Ishikawa (cell line): ENCODE measurements at regions not wholly inside any gene's neighbourhood (a gene's known extent, or its start where the extent isn't known, plus 50 kb on each side); places are given as distances from the start of the nearest gene placed in this dataset.

Experiments used
- CEBPB ChIP-seq: IDR thresholded peaks from 2 replicates; pipeline ENCODE4 v1.6.1; 2012
- CREB1 ChIP-seq: IDR thresholded peaks from 2 replicates; pipeline ENCODE4 v1.6.1; 2012; ENCODE audit warnings: low read depth
- EGR1 ChIP-seq: IDR thresholded peaks from 2 replicates; pipeline ENCODE4 v1.6.1; 2012
- EP300 ChIP-seq: IDR thresholded peaks from 2 replicates; pipeline ENCODE4 v1.6.1; 2012; ENCODE audit warnings: borderline replicate concordance
- FOXM1 ChIP-seq: IDR thresholded peaks from 2 replicates; pipeline ENCODE4 v1.6.1; 2012; ENCODE audit warnings: low read depth, borderline replicate concordance
- NFIC ChIP-seq: IDR thresholded peaks from 2 replicates; pipeline ENCODE4 v1.6.1; 2012
- RAD21 ChIP-seq: IDR thresholded peaks from 2 replicates; pipeline ENCODE4 v1.6.1; 2012; ENCODE audit warnings: low read depth
- TAF1 ChIP-seq: IDR thresholded peaks from 2 replicates; pipeline ENCODE4 v1.6.1; 2012; ENCODE audit warnings: low read depth, mild to moderate bottlenecking
- TCF12 ChIP-seq: IDR thresholded peaks from 2 replicates; pipeline ENCODE4 v1.6.1; 2012; ENCODE audit warnings: low read depth
- TEAD4 ChIP-seq: IDR thresholded peaks from 2 replicates; pipeline ENCODE4 v1.6.1; 2012
- USF1 ChIP-seq: IDR thresholded peaks from 2 replicates; pipeline ENCODE4 v1.6.1; 2012
- YY1 ChIP-seq: IDR thresholded peaks from 2 replicates; pipeline ENCODE4 v1.6.1; 2012; ENCODE audit warnings: low read depth
- ZBTB7A ChIP-seq: IDR thresholded peaks from 2 replicates; pipeline ENCODE4 v1.6.1; 2012; ENCODE audit warnings: low read depth
- TF ChIP-seq, protein P1 (sequence below): IDR thresholded peaks from 2 replicates; pipeline ENCODE4 v1.6.1; 2012; ENCODE audit warnings: low read depth, mild to moderate bottlenecking
- TF ChIP-seq, protein P2 (sequence below): IDR thresholded peaks from 2 replicates; pipeline ENCODE4 v1.6.1; 2012

DNA sequence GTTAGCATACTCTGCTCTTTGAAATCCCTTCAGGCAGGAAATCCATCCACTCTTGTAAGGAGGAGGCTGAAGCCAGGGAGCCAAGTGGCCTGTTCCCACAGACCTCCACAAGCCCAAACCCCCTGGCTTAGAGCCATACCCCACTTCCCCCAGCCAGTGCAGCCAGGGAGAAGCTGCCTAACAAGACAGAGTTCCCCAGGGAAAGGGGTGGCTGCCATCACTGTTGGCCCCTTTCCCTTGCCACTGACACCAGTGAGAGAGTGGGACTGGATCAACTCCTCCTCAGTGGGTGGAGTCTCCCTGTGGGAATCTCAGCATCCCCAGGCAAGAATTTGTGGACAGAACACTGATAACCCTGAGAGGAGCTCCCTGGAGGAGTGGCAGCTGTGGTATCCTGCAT, 389.4 kb downstream of the PABPC4L start:
- TF ChIP-seq, protein P1, sequence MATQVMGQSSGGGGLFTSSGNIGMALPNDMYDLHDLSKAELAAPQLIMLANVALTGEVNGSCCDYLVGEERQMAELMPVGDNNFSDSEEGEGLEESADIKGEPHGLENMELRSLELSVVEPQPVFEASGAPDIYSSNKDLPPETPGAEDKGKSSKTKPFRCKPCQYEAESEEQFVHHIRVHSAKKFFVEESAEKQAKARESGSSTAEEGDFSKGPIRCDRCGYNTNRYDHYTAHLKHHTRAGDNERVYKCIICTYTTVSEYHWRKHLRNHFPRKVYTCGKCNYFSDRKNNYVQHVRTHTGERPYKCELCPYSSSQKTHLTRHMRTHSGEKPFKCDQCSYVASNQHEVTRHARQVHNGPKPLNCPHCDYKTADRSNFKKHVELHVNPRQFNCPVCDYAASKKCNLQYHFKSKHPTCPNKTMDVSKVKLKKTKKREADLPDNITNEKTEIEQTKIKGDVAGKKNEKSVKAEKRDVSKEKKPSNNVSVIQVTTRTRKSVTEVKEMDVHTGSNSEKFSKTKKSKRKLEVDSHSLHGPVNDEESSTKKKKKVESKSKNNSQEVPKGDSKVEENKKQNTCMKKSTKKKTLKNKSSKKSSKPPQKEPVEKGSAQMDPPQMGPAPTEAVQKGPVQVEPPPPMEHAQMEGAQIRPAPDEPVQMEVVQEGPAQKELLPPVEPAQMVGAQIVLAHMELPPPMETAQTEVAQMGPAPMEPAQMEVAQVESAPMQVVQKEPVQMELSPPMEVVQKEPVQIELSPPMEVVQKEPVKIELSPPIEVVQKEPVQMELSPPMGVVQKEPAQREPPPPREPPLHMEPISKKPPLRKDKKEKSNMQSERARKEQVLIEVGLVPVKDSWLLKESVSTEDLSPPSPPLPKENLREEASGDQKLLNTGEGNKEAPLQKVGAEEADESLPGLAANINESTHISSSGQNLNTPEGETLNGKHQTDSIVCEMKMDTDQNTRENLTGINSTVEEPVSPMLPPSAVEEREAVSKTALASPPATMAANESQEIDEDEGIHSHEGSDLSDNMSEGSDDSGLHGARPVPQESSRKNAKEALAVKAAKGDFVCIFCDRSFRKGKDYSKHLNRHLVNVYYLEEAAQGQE: no peak
- TF ChIP-seq ZBTB7A (no peak), CREB1 (no peak), TCF12 (no peak), TAF1 (no peak), TEAD4 (no peak), FOXM1 (no peak), USF1 (no peak), EGR1 (no peak), EP300 (no peak), NFIC (no peak), RAD21 (no peak), CEBPB (no peak), YY1 (no peak)
- TF ChIP-seq, protein P2, sequence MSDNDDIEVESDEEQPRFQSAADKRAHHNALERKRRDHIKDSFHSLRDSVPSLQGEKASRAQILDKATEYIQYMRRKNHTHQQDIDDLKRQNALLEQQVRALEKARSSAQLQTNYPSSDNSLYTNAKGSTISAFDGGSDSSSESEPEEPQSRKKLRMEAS: no peak

DNA sequence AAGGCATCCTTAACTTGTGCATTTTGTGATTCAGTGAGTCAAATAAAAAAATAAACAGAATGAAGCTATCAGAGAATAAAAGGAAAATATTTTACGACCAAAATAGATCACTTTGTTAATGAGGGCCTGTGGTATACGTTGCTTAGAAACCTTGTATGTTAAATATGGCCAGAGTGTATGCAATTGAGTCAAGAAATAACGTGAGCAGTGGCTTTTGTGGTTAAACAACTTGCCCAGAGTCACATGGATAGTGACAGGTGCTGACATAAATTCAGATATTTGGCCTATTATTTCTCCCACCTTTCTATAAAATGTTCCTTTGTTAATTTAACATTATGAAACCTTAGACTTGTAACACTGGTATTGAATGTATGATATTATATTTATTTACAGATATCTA, 393.4 kb downstream of the PABPC4L start:
- no peak for TF ChIP-seq TAF1
- no peak for TF ChIP-seq ZBTB7A
- TF ChIP-seq USF1: no peak
- no peak for TF ChIP-seq CEBPB
- no peak for TF ChIP-seq TEAD4
- no peak for TF ChIP-seq CREB1
- TF ChIP-seq, protein P2: no peak
- TF ChIP-seq EP300: no peak
- TF ChIP-seq NFIC: no peak
- TF ChIP-seq, protein P1: no peak
- no peak for TF ChIP-seq FOXM1
- TF ChIP-seq EGR1: no peak
- TF ChIP-seq RAD21: no peak
- no peak for TF ChIP-seq YY1
- no peak for TF ChIP-seq TCF12

- TF ChIP-seq EP300 (no peak), TAF1 (no peak), TCF12 (no peak), FOXM1 (no peak), RAD21 (no peak), USF1 (no peak), YY1 (no peak), CEBPB (no peak), NFIC (no peak), EGR1 (no peak), TEAD4 (no peak), CREB1 (no peak), ZBTB7A (no peak)
- TF ChIP-seq, protein P1: no peak
- TF ChIP-seq, protein P2: no peak
Measured at GRCh38 chr4:133803341-133803740, 398.2 kb downstream of the PABPC4L start.
